Pulmonary artery endothelial cell (primary cell): ENCODE measurements at regions not wholly inside any gene's neighbourhood (a gene's known extent, or its start where the extent isn't known, plus 50 kb on each side); places are given as distances from the start of the nearest gene placed in this dataset.

Experiments
- DNase-seq: peaks from one replicate; pipeline ENCODE4 v3.0.0-alpha.2; 2011; ENCODE audit warnings: low read depth, low spot score

DNA sequence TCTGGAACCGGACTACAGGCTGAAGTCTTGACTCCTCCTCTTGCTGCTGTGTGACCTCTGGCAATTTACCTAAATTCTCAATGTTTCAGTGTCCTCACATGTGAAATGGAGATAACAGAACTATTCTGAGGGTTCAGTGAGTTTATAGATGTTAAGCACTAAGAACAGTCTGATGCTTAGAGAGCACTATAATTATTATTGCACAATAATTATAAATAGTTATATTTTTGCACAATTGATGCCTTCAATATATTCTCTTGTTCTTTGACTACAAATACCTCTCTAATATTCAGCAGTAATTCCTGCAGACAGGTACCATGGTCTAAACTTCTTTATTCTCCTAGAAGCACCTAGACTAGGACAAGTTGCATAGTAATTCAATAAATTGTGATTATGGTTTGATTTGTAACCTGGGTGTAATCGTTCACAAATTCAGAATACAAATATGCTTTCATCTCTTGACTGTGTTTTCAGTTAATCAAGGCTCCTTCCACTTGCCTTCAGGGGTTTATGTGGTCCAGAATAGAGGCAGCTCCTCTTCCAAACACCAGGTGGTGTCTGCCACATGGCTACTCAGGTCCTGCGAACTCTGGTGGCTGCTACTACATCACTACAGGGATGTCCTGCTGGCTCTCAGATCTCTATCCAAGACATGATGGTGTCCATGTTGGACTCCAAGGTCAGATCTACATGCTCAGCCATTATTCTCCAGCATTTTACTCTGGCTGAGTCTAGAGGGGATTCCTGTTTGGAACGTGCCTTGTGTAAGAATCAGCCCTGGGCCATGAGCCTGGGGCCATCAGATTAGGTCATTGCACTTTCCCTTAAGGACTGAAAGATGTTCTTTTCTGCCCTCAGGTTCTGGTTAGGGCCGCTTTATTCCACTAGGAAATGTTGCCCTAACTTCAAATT is 103.4 kb downstream of the QRFPR start:
- DNase-seq, result no peak

DNA sequence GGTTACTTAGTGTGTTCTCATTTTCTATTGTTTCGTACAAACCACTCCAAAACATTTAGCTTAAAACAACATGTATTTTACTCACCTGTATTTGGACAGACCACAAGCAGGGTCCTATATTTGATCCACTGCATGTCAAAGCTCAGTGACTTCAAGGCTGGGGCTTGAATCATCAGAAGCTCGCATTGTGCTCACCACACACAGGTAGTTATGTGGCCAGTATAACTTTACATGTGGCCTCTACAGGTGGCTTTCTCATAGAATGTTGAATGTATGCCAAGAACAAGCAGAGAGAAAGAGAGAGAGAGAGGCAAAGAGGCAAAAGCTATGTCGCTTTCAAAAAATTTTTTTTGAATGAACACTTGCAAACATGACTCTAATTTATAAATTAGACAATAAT is 107.6 kb downstream of the QRFPR start:
- DNase-seq, result no peak

DNA sequence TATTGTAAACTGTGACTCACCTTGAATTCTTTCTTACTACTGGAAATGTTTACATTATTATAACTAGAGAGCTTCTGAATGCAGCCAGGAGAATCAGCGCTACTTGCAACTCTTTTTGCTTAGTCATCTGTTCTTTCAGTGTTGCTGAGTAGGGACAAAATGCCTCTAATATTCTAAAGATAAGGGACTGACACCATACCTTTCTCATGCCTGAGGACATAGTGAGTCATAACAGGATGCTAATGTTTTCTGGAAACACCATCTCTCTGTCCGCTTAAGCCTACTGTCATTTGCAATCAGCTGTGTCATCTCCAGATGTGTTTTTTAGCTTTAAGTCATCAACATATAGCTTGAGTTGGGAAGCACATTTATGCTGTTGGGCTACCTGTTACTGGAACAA is 108.3 kb downstream of the QRFPR start:
- no peak for DNase-seq

DNA sequence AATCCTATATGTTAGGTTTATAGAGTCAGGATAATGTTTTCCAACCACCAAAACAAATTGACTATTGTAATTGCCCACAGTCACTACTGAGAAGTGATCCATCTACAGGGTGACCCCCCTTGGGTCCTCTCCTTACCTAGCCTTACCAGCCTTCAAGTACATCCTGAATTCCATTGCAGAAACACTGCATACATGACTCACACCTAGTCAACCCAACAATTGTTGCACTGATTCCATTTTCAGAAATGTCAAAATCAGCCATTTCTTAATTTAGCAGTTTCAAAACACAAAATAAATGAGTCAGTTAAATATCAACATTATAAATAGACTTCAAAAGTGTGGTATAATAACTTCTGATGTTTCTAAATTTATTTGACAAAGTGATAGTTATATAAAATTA is 106.3 kb upstream of the TNIP3 start:
- no peak for DNase-seq

DNA sequence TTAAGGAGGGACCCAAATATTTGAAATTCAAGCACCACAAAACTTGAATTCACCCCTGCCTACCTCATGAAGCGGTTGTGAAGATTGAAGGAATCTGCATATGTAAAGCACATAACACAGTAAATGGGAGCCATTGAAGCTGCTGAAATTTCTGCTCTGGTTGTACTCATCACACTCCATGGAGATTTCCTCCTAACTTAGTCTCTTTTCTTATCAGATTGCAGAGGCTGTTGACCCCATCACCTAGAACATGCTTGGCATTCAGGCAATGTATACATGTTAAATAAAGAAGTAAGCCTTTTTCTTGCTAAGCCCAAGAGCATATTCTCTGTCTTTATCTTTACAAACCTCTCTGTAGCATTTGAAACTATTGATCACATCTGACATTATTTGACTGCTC is 104.9 kb upstream of the TNIP3 start:
- DNase-seq, result no peak

DNA sequence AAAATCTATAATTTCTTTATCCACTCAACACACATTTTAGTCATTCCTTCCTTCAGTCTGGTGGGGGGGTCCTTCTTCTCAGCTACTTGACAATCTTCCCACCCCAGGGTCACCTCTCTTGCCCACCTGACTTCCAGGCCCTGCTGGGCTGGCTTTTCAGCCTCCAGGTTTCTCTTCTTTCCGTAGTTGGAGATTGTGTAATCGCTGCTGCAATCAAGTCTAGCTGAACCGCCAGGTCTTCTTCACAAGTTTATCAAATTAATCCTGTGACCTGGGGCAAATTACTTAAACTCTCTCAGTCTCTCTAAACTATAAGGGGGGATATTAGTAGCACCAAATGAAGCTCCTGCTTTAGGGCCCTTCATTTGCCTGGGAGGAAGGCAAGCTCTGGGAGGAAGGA is 102.9 kb upstream of the TNIP3 start:
- no peak for DNase-seq

DNA sequence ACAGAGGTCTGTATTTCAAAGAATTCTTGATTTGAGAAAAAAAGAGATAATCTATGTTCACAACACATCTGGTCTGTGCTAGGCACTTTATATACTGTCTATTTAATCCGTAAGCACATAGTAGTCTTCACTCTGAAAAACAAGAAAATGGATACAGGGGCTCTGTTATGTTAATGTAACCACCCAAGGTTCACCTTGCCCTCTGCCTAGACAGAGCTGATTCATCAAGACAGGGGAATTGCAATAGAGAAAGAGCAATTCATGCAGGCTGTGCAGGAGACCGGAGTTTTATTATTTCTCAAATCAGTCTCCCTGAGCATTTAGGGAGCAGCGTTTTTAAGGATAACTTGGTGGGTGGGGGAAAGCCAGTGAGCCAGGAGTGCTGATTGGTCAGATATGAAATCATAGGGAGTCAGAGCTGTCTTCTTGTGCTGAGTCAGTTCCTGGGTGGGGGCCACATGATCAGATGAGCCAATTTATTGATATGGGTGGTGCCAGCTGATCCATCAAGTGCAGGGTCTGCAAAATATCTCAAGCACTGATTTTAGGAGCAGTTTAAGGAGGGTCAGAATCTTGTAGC is 92.9 kb upstream of the TNIP3 start:
- no peak for DNase-seq

DNA sequence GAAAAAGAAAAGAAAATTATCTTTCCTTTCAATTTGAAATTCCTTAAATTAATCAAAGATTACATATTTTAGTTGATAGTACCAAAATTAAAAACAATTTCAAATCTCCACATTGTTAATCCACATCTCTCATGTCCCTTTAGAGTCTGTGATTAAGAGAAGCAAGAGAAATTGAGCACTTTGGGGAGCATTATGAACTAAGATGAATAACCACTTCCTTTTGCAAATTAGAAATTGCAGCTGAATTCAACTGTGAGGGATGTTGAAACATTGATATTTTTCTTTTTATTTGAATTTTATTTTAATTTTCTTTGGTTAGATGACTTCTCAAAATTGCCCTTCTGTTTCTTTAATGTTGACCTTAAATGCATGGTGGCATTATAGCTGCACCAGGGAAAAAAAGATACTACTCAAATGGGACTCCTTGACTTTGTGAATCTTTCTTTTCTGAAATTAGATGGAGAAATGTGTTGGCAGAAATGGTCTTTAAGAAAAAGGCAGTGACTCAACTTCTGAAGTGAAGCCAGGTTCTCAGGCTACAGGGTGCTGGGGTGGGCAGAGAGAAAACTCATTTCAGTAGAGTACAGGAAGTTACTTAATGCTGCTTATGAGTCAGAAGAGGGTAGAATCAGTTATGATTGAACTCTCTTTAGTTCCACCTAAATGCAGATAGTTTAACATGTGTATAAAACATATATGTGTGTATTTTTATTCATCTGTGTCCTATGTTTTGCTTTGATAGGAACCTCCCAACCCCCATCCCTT is 92.0 kb upstream of the TNIP3 start:
- peak; percentile 15 for DNase-seq

DNA sequence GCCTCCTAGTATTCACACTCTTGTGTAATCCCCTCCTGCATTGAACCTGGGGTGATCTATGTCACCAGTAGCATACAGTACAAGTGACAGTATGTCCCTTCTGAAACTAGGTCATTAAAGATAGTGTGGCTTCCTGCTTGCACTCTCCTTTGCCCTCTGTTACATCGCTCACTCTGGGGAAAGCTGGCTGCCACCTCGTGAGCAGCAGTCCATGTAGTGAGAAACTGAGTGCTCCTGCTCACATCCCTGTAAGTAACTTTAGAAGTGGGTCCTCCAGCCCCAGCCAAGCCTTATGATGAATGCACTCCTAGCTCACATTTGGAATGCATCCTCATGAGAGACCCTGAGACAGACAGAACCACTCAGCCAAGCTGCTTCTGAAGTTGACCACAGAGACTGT is 89.8 kb upstream of the TNIP3 start:
- DNase-seq, result no peak

DNA sequence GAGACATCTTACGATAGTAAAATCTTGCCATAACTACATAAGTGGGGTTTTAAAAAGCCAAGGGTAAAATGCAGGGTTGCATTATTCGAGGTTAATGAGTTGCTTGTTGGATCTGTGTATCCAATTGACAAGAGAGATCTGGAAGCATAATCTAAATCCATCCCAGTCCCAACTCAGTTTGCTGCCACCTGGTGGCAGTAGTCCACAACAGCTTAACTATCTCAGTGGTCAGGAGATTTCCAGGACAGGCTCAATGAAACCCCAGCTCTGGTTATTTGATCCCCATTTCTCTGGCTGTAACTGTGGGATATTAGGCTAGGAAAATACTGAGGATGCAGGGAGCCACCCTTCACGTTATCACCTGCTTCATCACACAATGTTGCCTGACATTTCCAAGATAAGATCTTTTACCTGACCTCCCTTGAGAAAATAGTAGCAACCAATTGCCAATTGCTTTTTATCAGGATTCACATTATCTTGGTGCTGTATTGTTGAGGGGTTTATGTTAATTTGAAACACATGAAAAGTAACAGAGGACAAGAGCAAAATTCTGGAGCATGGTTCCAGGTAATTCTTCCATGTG is 88.2 kb upstream of the TNIP3 start:
- peak; percentile 7 for DNase-seq

DNA sequence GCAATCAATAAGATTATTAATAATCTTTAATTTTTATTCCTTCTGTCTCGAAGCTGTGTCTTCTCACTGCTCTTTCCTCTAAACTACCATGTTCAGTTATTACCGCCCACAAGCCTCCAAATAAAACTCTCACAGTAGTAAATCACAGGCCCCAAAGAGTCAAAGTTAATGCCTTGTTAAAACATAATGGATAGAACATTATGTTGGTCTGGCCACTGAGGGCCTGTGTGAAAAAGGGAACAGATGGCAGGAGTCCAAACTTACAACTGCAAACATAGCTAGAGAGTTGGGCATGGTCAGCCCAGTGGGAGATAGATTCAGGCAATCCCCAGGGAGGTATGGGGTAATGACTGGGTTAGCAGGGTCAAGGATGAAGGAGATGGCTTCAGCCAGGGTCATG is 84.6 kb upstream of the TNIP3 start:
- DNase-seq, result no peak

DNA sequence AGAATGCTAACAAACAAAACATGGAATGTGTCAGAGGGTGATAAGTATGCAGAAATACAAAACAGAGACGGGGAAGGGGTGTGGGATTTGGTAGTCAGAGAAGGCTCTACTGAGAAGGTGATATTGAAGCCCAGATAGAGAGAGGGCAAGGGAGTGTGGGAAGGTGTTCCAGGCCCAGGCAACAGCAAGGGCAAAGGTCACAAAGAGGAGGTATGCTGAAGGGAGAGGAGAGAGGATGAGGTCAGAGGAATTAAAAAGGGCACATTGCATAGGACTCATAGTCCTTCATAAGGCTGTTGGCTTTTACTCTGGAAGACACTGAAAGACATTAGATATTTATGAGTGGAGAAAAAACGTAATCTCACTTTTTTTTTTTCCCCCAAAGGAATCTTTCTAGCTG is 82.6 kb upstream of the TNIP3 start:
- no peak for DNase-seq

DNA sequence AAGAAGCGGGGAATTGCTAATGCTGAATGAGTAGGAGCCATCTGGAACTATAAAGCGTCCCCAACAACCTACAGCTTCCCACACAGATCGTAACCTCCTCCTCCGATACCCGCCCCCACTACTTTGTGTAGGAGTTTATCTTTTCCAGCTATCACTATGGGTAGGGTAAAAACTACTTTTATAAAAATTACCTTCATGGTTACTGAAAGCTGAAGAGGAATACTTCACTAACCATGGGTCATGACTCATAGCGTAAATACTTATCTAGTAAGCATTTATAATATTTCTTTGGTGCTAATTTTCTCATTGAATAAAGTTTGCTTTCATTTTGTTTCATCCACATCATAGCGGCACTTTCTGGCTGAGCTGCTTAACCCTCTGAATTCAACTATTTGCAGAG is 79.4 kb upstream of the TNIP3 start:
- no peak for DNase-seq

DNA sequence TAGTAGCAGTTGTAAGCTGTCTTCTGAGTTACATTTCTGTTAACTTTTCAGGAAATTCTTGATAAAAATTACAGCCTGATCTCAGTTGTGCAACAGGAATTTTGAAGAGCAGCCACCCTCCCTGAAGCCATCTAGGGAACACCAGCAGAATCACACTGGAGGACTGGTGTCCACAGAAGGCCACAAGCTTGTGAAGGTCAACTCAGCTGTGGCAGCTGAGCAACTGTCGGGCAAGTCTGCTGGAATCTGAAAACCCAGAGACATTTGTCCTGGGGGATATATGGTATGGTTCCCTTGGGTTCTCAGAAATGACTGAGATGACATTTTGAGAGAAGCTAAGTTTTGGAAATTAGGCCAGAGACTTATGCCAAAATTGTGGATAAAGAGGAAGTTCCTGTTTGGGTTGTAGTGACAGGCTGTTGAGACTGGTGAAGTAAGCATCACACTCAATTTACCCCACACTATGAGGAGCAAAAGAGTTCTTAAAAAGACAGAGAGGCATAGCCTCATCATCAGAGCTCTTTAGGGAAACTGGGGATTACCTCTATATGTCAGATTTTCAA is 78.1 kb upstream of the TNIP3 start:
- DNase-seq, result no peak

DNA sequence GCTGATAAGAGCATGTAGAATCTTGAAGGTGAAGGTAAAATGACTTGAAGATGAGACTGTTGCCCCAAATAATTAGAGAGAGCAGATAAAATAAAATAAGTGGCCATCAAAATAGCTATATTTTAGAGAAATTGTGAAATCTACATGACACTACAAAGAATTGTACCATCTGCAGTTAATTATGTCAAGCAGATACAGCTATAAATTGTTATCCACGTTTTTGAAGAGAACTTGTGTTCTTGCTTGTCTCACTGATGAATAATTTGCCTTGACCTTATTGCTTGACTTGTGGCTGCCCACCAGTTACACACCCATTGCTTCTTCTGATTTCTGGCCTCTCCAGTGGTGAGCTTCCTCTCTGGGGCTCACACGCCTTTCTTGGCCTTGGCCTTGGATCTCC is 75.8 kb upstream of the TNIP3 start:
- DNase-seq, result no peak

DNA sequence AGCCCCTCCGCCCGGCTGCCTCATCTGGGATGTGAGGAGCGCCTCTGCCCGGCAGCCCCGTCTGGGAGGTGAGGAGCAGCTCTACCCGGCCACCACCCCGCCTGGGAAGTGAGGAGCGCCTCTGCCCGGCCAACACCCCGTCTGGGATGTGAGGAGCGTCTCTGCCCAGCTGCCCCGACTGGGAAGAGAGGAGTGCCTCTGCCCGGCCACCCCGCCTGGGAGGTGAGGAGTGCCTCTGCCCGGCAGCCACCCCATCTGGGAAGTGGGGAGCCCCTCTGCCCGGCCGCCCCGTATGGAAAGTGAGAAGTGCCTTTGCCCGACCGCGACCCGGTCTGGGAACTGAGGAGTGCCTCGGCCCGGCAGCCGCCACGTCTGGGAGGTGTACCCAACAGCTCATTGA is 74.3 kb upstream of the TNIP3 start:
- DNase-seq, result no peak

DNA sequence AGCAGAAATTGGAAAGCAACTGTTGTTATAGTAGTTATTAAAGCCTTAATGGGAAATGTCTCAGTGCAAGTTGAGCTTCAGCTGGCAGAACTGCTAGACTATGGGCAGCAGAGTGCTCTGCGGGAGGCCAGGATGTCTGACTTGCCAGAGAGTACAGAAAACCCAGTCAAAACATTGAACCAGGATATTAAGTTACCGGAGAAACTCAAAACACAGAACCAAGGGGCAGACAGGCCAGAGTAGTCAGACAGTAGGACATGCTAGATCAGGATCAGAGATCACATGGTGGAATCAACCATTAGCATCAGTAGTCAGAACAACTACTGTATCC is 72.9 kb upstream of the TNIP3 start:
- DNase-seq, result no peak

DNA sequence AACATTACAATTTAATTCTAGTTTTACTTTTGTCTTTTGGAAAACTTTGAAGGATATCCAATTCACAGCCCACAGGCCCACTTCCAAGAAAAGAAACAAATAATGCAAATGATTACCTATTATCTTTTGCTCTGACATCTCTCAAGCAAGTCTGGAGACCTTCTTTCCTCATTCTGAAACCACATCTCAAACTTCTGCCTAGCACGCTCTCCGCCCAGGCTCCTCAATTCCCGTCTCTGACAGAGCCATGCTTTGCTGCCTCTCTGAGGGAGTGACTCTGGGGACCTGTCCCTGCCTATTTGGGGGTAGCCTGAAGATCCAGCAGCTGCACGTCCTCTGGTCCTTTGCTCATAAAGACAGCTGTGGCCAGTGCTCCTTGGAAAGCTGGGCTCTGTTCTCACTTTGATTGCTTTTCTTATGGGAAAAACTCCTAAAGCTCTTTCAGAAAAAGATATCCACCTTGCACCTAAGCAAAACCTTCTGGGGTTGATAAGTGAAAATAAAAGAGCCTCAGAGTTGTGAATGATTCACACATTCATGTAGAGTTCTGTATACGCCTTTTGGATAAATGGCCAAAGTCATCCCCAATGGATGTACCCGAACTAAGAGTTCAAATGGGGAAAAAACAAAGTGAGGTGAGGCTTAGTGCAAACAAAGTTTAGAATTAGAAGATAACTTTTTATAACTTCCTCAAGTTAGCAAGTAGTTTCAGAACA is 72.4 kb upstream of the TNIP3 start:
- DNase-seq, result no peak

DNA sequence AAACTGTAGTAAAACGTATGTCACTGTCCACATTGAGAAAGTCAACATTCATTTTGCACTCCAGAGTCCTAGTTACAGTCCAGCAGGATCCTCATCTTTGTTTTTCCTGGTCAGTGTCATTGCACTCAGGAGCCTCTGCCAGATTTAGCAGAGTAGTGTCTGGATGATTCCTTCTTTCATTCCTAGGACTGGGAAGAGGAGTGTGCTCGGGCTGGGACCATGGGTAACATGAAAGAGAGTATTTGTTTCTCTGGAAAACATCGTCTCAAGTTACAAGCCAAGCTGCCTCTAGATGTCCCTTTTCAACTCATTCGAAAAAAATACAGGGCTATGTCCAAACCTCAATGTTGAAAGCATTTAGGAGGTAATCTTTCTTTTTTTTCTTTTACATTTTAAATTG is 69.9 kb upstream of the TNIP3 start:
- DNase-seq, result no peak

DNA sequence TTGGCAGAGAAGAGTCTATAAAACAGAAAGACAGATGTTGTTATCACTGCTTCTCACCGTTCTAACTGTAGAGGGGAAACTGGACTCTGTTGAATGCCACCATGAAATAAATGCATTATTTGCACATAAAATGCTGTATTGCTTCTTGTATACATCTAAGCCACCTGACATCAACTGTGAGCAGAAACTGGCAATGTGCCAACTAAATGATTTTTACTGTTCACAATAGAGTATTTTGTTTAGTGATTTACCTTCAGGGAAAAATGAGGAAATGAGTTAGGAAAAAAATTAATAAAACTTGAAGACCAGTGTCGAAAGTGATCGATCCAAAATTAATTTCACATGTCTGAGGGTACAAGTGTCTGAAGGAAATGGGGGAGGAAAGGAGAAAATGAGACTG is 65.9 kb upstream of the TNIP3 start:
- no peak for DNase-seq

DNA sequence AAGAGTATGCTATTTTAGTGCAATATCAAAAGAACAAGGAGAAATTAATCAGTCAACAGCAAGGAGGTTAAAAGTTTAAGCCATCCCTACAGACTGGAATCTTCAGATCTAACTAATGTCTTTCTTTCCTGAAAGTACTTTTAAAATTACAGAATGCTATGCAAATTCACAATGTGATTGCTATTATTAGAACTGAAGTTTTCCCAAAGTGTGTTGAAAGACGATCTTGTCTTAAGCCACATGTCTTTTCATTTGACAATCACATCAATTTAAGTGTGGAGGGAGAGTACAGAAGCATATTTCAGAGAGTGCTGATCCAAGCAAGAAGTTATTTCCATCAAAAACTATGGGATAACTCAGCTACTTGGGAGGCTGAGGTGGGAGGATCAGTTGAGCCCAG is 64.7 kb upstream of the TNIP3 start:
- DNase-seq, result no peak
